Thyroid gland (tissue), 4 donors: ENCODE measurements at regions not wholly inside any gene's neighbourhood (a gene's known extent, or its start where the extent isn't known, plus 50 kb on each side); places are given as distances from the start of the nearest gene placed in this dataset.

Experiments
- CTCF ChIP-seq, 6 experiments: fragments of 200-600 bp in 3 of 6; fragments of 450-650 bp in 3 of 6; sonication (generic) in 3 of 6; IDR thresholded peaks; one replicate each; pipeline ENCODE4 v1.5.1; 2016 to 2019; ENCODE audit warnings: antibody characterized with exemption in 6 of 6, mild to moderate bottlenecking in 2 of 6, inconsistent platforms in 1 of 6, moderate library complexity in 1 of 6
- POLR2A ChIP-seq, 2 donors: fragments of 450-650 bp; IDR thresholded peaks; one replicate each; pipeline ENCODE4 v1.6.1; 2017; ENCODE audit warnings: antibody characterized with exemption in 2 of 2, mild to moderate bottlenecking in 2 of 2, moderate library complexity in 1 of 2

DNA sequence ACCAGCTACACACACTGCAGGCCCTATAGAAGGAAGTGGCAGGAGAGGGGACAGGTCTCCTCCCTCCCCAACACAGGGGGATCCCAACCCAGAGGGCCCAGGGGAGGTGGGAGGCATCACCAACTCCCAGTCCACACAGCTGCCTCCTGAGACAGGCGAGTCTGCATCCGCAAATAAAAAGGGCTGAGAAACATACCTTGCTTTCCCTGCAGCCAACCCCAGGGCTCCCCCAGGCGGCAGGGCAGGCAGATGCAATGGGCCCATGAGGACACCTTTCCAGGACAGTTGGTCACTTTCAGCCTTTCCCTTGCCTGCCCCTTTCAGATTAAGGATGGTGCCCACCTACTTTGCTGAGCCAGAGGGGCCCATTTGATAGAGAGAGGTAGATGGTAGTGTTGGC, 180.0 kb downstream of the BRD1 start:
- TF ChIP-seq CTCF (IDR thresholded peaks at IDR 0.05) (no peak), POLR2A (IDR thresholded peaks at IDR 0.05) (no peak)
